ELR (cell line): ENCODE measurements at regions not wholly inside any gene's neighbourhood (a gene's known extent, or its start where the extent isn't known, plus 50 kb on each side); places are given as distances from the start of the nearest gene placed in this dataset.
"Not testable (repeated sequence)": the region's sequence is repeated elsewhere in the genome, so short reads cannot be mapped to it uniquely, and the experiment has no call there.

ENCODE experiments used
- DNase-seq: peaks from one replicate; pipeline ENCODE4 v3.0.0-alpha.2; 2015; ENCODE audit warnings: low read depth

GRCh38 chr5:117417501-117417900 is 842.9 kb upstream of the SEMA6A start:
- DNase-seq: no peak

GRCh38 chr5:117414926-117415325 is 840.3 kb upstream of the SEMA6A start:
- no peak for DNase-seq

- no peak for DNase-seq
Measured at GRCh38 chr5:117411701-117412100, 837.1 kb upstream of the SEMA6A start.

- DNase-seq: no peak
Measured at GRCh38 chr5:117405197-117405596, 830.6 kb upstream of the SEMA6A start.

- DNase-seq: no peak
Measured at GRCh38 chr5:117394506-117395157, 820.0 kb upstream of the SEMA6A start.

- no peak for DNase-seq
Measured at GRCh38 chr5:117393125-117393524, 818.5 kb upstream of the SEMA6A start.

GRCh38 chr5:117380316-117380715 is 805.7 kb upstream of the SEMA6A start:
- DNase-seq: no peak

- no peak for DNase-seq
Measured at GRCh38 chr5:117379521-117379920, 804.9 kb upstream of the SEMA6A start.

GRCh38 chr5:117376748-117377147 is 802.1 kb upstream of the SEMA6A start:
- no peak for DNase-seq

GRCh38 chr5:117359895-117360294 is 785.3 kb upstream of the SEMA6A start:
- no peak for DNase-seq

GRCh38 chr5:117357886-117358285 is 783.3 kb upstream of the SEMA6A start:
- no peak for DNase-seq

- DNase-seq: no peak
Measured at GRCh38 chr5:117347280-117347679, 772.7 kb upstream of the SEMA6A start.

- not testable (repeated sequence) for DNase-seq
Measured at GRCh38 chr5:117343726-117344125, 769.1 kb upstream of the SEMA6A start.

GRCh38 chr5:117337064-117337749 is 762.6 kb upstream of the SEMA6A start:
- no peak for DNase-seq

- DNase-seq: no peak
Measured at GRCh38 chr5:117336208-117336607, 761.6 kb upstream of the SEMA6A start.

- DNase-seq: no peak
Measured at GRCh38 chr5:117333011-117333410, 758.4 kb upstream of the SEMA6A start.

GRCh38 chr5:117332341-117332740 is 757.7 kb upstream of the SEMA6A start:
- DNase-seq: no peak

- no peak for DNase-seq
Measured at GRCh38 chr5:117327511-117327910, 752.9 kb upstream of the SEMA6A start.

- no peak for DNase-seq
Measured at GRCh38 chr5:117326997-117327396, 752.4 kb upstream of the SEMA6A start.

- no peak for DNase-seq
Measured at GRCh38 chr5:117318528-117318927, 743.9 kb upstream of the SEMA6A start.

- no peak for DNase-seq
Measured at GRCh38 chr5:117315170-117315569, 740.5 kb upstream of the SEMA6A start.

- not testable (repeated sequence) for DNase-seq
Measured at GRCh38 chr5:117304512-117305107, 730.0 kb upstream of the SEMA6A start.

GRCh38 chr5:117302949-117303348 is 728.3 kb upstream of the SEMA6A start:
- no peak for DNase-seq
